NT2/D1 (cell line): ENCODE measurements at regions not wholly inside any gene's neighbourhood (a gene's known extent, or its start where the extent isn't known, plus 50 kb on each side); places are given as distances from the start of the nearest gene placed in this dataset.
"Not testable (repeated sequence)": the region's sequence is repeated elsewhere in the genome, so short reads cannot be mapped to it uniquely, and the experiment has no call there.

Source experiments
- DNase-seq: peaks from one replicate; pipeline ENCODE4 v3.0.0-alpha.2; 2011; ENCODE audit warnings: low read depth, low spot score
- H3K27me3 ChIP-seq: 2 replicates; pipeline ENCODE4 v1.6.0; 2011; ENCODE audit warnings: mild to moderate bottlenecking; ENCODE audit not compliant: insufficient read length, insufficient read depth
- H3K36me3 ChIP-seq: 2 replicates; pipeline ENCODE4 v1.6.1; 2011; ENCODE audit warnings: mild to moderate bottlenecking, low read length, mixed read lengths; ENCODE audit not compliant: insufficient read depth, insufficient read length
- H3K4me1 ChIP-seq: 2 replicates; pipeline ENCODE4 v1.5.1; 2011; ENCODE audit not compliant: insufficient read depth, insufficient read length
- H3K4me3 ChIP-seq: 2 replicates; pipeline ENCODE4 v1.5.1; 2011; ENCODE audit warnings: low read depth; ENCODE audit not compliant: insufficient read length
- H3K9ac ChIP-seq: 2 replicates; pipeline ENCODE4 v1.6.0; 2011; ENCODE audit warnings: low read depth; ENCODE audit not compliant: insufficient read length
- H3K9me3 ChIP-seq: 2 replicates; pipeline ENCODE4 v1.5.1; 2011; ENCODE audit warnings: mild to moderate bottlenecking, low read length; ENCODE audit not compliant: insufficient read depth
- SUZ12 ChIP-seq: IDR thresholded peaks from 2 replicates; pipeline ENCODE4 v1.6.1; 2011; ENCODE audit not compliant: insufficient read length, insufficient read depth; ENCODE audit errors: extremely low read depth
- YY1 ChIP-seq: IDR thresholded peaks from 2 replicates; pipeline ENCODE4 v1.6.1; 2011; ENCODE audit not compliant: insufficient read length, insufficient read depth
- ZNF274 ChIP-seq: IDR thresholded peaks from 2 replicates; pipeline ENCODE4 v1.6.1; 2011; ENCODE audit warnings: mild to moderate bottlenecking, low read depth, low read length

GRCh38 chr11:33982661-33983060 is 68.9 kb upstream of the CAPRIN1 start:
- no peaks in the 10 kb centered on the region for H3K36me3 ChIP-seq
- H3K9ac ChIP-seq, result no peak overlapping the region
- no peak for TF ChIP-seq ZNF274
- no peak for TF ChIP-seq YY1
- no peak for TF ChIP-seq SUZ12
- H3K4me1 ChIP-seq, result no peaks in the 10 kb centered on the region
- no peaks in the 10 kb centered on the region for H3K9me3 ChIP-seq
- H3K4me3 ChIP-seq, result no peak overlapping the region
- no peaks in the 10 kb centered on the region for H3K27me3 ChIP-seq
- no peak for DNase-seq

DNA sequence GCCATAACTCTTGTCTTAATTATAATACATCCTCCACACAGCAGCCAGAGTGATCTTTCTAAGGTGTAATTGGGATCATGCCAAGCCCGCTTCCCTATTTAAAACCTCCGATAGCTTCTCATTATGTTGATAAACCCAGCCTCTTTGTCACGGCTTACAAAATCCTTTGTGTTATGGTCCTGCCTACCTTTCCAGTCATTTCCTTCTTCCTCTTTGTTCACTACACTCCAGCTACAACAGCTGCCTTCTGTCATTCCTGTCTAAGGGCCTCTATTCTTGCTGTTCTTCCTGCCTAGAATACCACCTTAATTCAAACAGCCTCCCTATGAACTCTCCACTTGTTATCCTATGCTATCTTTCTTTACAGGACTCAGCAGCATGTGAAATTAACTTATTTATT is 70.6 kb upstream of the CAPRIN1 start:
- H3K27me3 ChIP-seq, result no peaks in the 10 kb centered on the region
- no peak overlapping the region for H3K9ac ChIP-seq
- TF ChIP-seq SUZ12, result no peak
- TF ChIP-seq ZNF274, result no peak
- TF ChIP-seq YY1, result no peak
- no peak overlapping the region for H3K4me3 ChIP-seq
- H3K9me3 ChIP-seq, result no peaks in the 10 kb centered on the region
- no peak for DNase-seq
- H3K36me3 ChIP-seq, result no peaks in the 10 kb centered on the region
- no peaks in the 10 kb centered on the region for H3K4me1 ChIP-seq

DNA sequence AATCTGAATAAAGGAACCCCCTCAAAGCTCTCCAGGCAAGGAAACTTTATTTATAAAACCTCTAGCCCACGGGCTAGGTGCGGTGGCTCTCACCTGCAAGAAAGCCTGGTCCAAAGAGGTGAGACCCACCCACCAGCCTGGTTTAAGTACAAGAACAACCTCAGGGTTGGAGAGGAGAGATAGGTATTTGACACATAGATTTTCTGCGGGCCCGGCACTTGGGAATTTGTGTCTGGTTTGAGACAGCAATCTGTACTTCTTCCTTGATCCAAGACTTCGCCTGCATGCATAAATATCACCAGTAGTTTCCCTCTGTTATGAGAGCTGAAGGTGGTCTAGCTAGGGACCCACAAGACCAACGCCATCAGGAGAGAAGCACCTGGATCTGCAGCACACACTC is 73.2 kb upstream of the CAPRIN1 start:
- H3K9ac ChIP-seq, result no peak overlapping the region
- no peaks in the 10 kb centered on the region for H3K36me3 ChIP-seq
- no peak for TF ChIP-seq YY1
- TF ChIP-seq ZNF274, result no peak
- no peak for TF ChIP-seq SUZ12
- no peaks in the 10 kb centered on the region for H3K27me3 ChIP-seq
- DNase-seq, result no peak
- H3K4me1 ChIP-seq, result no peaks in the 10 kb centered on the region
- no peak overlapping the region for H3K4me3 ChIP-seq
- no peaks in the 10 kb centered on the region for H3K9me3 ChIP-seq

GRCh38 chr11:33977676-33978075 is 73.9 kb upstream of the CAPRIN1 start:
- TF ChIP-seq SUZ12 (no peak), ZNF274 (no peak), YY1 (no peak)
- no peaks in the 10 kb centered on the region for H3K36me3 ChIP-seq
- no peak for DNase-seq

GRCh38 chr11:33976495-33977199 is 74.9 kb upstream of the CAPRIN1 start:
- no peaks in the 10 kb centered on the region for H3K27me3 ChIP-seq
- H3K4me3 ChIP-seq, result no peak overlapping the region
- TF ChIP-seq YY1 (no peak), ZNF274 (no peak), SUZ12 (no peak)
- H3K9ac ChIP-seq, result no peak overlapping the region
- no peaks in the 10 kb centered on the region for H3K4me1 ChIP-seq
- H3K9me3 ChIP-seq, result no peaks in the 10 kb centered on the region
- H3K36me3 ChIP-seq, result no peaks in the 10 kb centered on the region
- no peak for DNase-seq

More at GRCh38 chr11:33977676-33978075, 73.9 kb upstream of the CAPRIN1 start:
- Histone ChIP-seq H3K9ac (no peak overlapping the region), H3K9me3 (no peaks in the 10 kb centered on the region), H3K4me3 (no peak overlapping the region), H3K4me1 (no peaks in the 10 kb centered on the region), H3K27me3 (no peaks in the 10 kb centered on the region)

DNA sequence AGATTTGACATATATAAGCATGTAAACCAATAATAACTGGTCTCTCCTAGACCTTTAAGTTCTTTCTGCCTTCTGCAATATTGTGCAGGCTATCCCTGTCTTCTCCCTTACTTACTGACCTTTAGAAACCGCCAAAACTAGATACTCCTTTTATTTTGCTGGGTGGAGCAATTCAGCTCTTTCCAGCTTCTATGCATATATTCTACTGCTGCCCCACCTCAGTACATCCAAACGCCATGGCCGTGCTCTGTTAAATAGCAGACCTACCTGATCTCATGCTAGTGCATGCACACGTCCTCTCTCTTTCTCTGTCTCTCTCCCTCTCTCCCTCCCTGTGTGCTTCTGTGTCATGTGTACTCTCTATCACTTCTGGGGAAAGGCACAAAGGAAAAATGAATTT is 76.7 kb upstream of the CAPRIN1 start:
- Histone ChIP-seq H3K4me3 (no peak overlapping the region), H3K36me3 (no peaks in the 10 kb centered on the region), H3K27me3 (no peaks in the 10 kb centered on the region), H3K9me3 (no peaks in the 10 kb centered on the region), H3K9ac (no peak overlapping the region), H3K4me1 (no peaks in the 10 kb centered on the region)
- TF ChIP-seq ZNF274 (no peak), YY1 (no peak), SUZ12 (no peak)
- DNase-seq, result no peak

- H3K9me3 ChIP-seq, H3K36me3 ChIP-seq, H3K4me1 ChIP-seq, H3K4me3 ChIP-seq, H3K9ac ChIP-seq, H3K27me3 ChIP-seq, DNase-seq: not testable (repeated sequence)
Observed at GRCh38 chr11:33971530-33971929, 79.7 kb upstream of the LMO2 start.

DNA sequence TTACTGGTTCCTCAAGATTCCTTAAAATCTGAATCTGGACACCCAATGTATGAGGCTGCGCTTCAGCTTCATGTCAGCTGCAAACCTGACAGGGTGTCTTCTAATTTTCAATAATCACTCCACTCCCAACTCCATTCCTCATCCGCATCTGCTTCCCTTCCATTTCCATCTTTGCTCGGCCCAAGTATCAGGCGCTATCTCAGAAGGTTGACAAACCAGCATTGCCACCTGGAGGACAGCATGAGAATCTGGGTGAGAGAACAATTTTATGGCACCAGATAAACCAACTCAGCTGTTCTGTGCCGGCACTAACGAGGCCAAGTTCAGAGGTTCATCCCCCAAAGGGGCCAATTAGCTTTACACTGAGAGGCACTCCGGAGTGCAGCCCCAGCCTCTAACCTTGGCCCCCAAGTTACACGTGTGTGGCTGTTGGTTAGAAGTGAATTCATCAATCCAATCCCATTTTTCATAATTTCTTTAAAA is 79.1 kb upstream of the LMO2 start:
- no peaks in the 10 kb centered on the region for H3K9me3 ChIP-seq
- TF ChIP-seq ZNF274, result no peak
- TF ChIP-seq SUZ12, result no peak
- no peak for TF ChIP-seq YY1
- peak; percentile 18 for DNase-seq
- no peak overlapping the region for H3K9ac ChIP-seq
- no peaks in the 10 kb centered on the region for H3K27me3 ChIP-seq
- no peak overlapping the region for H3K4me3 ChIP-seq
- H3K4me1 ChIP-seq, result no peaks in the 10 kb centered on the region
- no peaks in the 10 kb centered on the region for H3K36me3 ChIP-seq
